HG02938 (cell line): ENCODE measurements at regions not wholly inside any gene's neighbourhood (a gene's known extent, or its start where the extent isn't known, plus 50 kb on each side); places are given as distances from the start of the nearest gene placed in this dataset.

ENCODE experiments used
- ATAC-seq: cut with Tn5 transposase; IDR thresholded peaks from one replicate; pipeline ENCODE4 v1.9.1; 2021; ENCODE audit warnings: mild to moderate bottlenecking, moderate library complexity; ENCODE audit not compliant: unreplicated experiment

DNA sequence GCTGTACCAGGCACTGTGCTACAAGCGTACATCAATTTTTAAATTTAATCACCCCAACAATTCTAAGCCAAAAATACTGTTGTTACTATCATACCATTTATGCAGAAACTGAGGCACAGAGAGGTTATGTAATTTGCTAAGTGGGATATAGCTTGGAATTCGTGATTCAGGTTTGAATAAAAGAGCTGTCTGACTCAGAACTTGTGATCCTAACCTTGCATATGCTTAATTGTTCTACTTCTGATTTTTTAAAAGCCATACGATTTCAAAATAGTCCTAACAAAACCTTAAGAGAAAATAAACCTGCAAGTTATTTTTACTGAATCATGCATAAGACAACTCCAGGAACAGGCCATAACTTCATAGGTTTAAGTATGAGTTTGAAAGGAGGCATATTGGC lies 498.0 kb upstream of the CFAP20DC start:
- no peak for ATAC-seq

DNA sequence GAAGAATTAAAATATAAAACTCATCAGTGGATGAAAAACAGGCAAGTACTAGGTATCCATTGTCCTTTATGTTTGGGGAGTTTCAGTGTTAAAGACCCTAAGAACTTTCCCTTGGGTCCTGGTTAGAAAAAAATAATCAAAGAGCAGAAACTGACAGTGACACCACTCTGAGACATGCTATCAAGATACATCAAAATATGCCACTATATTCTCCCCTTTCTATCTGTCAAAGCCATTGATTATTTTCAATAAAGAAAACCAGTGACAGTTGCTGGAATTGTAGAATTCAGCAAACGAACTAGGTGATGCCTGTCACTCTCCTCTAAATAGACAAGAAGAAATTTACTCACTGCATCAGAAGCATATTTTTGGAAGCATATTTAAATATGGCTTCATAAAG lies 496.7 kb upstream of the CFAP20DC start:
- no peak for ATAC-seq

DNA sequence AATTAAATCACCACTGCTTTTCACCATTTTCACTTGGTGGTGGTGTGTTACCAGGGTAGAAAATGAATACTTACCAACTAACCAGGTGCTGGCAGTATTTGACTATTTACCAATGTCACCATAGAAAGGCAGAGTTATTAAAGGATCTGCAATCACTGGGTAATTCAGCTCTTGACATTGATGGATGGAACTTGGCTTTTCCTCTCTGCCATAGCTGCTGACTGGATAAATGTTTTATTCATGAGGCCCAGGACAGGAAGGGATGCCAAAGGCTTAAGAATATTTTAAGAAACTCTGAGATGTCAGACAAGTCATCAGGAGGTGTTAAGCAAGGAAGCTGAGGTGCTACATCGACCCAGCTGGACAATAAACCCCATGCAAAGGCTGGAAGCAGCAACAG lies 495.5 kb upstream of the CFAP20DC start:
- no peak for ATAC-seq

DNA sequence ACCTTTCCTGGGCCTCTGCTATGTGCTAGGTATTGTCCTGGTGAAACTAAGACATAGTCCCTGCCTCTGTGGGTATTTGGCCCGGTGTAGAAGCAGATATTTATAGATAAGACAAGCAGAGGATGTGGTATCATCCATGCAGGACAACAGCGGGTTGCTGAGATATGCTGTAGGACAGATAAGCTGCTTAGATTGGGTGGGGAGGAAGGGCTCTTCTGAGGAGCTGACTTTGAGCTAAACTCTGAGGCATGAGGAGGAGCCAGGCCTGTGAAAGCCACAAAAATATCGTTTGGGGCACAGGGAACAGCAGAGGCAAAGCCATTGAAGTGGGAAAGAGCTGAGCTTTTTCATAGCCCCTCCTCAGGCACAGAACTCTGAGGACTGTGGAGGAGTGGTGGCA lies 492.5 kb upstream of the CFAP20DC start:
- ATAC-seq: no peak

DNA sequence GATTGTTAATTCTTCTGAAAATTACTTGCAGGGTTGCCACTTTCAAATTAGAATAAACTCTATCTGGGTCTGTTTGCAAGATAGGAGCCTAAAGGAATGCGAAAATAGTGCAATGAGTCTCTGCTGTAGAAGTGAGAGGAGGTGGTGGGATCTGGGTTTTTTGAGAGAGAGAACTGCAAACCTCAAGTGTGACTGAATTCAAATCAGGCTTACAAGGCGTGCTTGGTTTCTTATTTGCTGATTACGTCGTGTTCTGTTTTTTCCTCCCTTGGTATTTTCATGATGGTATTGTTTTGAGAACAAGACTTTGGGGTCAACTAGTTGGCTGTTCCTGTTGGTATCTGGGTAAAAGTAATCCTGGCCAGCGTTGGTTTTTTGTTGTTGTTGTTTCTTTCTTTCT lies 490.9 kb upstream of the CFAP20DC start:
- peak; percentile 93 for ATAC-seq

DNA sequence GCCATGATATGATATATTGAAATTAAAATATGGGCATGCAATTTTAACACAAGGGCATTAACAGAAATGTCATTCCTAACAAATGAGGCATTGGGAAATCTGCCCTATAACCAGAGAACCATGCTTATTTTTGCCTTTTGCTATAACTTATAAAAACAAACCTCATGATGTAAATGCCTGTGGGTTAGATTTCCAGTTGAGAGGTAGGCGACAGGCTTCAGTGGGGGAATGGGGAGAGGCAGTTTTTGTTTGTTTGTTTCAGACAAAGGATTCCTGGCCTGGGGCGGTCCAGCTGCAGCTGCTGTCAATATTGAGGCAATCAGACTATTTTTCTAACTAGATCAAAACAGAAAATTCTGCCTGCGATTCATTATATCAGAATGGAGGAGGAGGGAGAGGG lies 490.4 kb upstream of the CFAP20DC start:
- no peak for ATAC-seq

DNA sequence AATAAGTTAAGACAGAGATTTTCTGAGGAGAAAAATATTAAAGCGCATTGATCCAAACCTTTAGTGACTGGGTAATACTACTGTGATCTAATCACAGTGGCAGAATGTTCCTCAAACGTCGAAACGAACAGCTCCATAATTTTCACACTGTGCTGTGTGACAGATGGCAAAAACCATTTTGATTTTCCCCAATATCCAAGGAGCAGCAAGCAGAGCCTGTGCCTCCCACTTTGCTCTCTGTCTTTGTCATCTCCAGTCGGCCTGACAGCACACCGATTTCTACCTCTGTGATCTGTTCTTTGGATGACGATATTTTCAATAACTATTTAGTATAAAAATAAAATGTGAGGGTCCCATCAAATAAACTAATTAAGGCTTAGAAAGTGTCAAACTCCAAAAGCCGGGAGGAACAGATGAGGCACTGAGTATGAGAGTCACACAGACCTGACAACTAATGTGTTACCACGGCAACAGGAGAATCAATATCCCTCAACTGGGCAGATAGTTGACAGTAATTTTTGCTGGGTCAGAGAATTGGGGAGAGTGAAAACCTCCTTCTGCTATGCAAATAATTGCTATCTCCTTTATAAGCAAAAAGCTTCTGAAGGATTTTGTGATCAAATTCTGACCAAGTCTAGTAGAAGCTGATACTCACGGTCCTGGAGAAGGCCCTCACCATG lies 489.1 kb upstream of the CFAP20DC start:
- ATAC-seq: no peak

DNA sequence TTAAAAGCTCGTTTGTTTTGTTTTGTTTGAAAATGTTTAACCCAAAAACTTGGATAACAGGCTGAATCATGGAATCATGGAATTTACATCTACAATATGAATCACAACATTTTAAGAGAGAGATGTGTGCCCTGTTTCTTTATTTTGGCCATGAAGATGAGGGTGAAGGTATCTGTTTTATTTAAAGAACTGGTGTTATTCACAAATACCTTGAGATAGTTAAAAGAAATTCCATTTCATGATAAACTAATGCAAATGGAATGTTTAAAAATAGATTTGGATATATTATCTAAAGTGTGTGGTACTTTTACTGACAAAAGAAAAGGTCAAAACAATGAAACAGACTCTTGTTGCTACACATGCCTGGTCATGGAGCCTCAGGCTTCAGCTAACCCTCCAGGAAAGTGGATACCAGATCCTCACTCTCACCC lies 486.0 kb upstream of the CFAP20DC start:
- ATAC-seq: no peak

DNA sequence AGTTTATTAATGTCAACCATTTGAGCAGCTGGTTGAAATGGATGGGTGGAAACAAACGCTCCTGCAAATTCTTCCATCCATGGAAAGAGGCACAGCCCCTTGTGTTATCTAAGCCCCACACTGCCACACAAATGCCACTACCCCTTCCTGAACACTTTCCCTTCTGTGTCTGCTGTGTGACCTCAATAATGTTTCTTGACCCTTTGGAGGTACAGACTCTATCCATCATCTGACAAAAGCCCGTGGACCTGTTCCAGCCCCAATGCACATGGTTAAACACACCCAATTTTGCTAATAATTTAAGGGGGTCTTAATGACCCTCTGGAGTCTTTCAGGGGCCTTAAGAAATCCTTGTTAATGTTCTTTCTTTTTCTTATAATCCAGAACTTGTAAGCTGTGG lies 482.2 kb upstream of the CFAP20DC start:
- no peak for ATAC-seq

DNA sequence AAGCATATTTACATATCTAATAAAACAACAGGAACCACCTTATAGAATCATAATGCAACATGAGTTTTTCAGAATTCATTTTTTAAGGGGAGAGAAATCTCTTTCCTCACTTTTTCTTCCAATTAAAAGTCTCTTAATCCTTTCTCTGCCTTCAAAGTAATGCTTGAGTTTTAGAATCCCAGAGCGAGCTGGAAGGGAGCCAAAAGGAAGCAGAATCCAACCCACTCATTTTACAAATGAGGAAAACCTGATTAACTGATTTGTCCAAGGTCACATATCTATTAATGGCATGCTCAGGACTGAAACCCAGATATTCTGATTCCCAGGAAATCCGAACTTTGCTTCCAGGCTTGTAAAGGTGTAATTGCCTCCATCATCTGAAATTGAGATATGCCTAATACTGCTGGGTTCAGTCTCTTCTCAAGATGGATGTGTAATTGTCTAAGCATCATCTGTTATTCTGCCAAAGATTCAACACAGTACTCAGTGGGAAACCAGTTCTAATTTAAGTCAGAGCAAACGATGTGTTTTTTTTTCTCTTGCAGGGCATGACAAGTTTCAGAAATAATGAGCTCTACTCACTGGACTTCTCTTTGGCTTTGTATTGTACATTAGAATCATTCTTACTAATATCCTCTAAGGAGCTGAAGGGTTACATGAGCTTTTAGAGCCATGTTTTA lies 481.4 kb upstream of the CFAP20DC start:
- no peak for ATAC-seq

DNA sequence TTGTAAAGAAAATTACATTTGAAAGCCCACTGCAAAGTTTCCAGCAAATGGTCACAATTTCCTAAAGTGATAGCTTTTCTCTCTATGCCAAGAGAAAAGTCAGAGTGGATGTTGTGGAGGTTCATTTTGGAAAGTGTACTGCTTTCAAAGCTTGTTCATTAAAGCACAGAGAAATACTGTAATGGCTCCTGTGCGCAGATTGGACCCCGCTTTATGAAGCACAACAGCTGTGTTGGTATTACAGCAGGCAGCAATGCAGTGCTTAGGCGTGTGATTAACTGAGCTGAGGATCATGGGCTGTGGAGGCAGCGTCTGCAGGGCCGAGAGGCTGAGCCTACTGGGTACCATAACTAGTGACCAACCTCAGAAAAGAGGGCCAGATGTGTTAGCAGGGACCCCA lies 478.4 kb upstream of the CFAP20DC start:
- ATAC-seq: no peak

DNA sequence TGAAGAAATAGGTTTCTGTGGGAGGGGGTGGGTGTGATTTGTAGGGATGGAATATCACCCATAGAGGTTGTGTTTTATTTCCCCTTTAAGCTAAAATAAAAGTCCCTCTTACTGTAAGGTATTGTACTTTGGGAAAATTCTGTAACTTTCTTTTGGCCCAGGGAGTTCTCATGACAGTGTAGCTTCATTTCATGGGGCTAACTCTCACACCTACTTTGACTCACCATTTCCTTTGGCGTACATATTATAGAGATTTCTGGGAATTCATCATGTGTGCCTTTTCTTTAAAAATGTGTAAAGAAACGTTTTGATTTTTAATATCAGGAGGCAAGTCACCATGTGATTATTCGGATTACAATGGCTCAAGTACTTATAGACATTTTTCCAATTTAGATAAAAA lies 477.7 kb upstream of the CFAP20DC start:
- ATAC-seq: no peak

DNA sequence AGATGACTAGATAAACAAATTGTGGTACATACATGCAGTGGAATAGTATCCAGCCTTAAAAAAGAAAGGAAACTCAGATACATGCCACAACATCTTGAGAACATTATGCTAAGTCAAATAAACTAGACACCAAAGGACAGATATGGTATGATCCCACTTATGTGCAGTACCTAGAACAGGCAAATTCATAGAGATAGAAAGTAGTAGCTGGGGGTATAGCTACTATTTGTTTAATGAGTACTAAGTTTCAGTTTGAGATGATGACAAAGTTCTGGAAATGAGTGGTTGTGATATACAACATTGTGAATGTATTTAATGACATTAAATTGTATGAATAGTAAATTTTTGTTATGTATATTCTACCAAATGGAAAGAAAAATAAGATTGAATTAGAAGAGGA lies 477.2 kb upstream of the CFAP20DC start:
- ATAC-seq: peak; percentile 71

DNA sequence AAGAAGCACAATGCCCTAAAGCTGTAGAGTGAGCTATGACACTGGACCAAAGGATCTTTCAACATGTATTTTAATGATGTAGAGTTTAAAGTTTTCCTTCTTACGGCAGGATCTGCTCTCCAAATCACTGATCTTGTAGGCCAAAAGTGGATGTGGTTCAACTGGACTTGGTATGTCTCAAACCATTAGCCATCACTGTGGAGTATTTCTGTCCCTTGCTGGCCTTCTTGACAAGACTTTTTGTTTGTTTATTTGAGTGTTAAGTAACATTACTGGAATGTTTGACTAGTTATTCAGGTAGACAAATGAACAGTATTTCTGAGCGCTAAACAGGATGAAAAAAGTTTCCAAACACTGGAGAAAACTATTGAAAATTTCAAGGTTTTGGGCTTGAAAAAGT lies 472.7 kb upstream of the CFAP20DC start:
- no peak for ATAC-seq

DNA sequence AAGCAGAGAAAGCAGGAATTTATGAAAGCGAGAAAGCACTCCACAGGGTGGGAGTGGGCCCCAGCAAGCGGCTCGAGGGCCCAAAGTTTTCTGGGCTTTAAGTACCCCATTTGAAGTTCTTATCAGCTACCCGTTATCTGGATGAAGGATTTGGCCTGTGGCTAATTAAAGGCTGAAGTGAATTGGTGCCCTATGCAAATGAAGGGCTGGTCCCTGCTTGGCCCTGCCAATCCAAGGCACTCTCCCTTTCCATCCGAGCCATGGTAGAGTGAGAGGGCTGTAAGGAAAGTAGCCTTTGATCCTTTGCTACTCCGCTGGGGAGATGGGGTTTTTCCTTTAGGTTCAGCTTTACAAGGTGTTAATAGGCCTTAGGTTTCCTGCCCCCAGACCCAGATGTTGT lies 469.3 kb upstream of the CFAP20DC start:
- ATAC-seq: no peak

DNA sequence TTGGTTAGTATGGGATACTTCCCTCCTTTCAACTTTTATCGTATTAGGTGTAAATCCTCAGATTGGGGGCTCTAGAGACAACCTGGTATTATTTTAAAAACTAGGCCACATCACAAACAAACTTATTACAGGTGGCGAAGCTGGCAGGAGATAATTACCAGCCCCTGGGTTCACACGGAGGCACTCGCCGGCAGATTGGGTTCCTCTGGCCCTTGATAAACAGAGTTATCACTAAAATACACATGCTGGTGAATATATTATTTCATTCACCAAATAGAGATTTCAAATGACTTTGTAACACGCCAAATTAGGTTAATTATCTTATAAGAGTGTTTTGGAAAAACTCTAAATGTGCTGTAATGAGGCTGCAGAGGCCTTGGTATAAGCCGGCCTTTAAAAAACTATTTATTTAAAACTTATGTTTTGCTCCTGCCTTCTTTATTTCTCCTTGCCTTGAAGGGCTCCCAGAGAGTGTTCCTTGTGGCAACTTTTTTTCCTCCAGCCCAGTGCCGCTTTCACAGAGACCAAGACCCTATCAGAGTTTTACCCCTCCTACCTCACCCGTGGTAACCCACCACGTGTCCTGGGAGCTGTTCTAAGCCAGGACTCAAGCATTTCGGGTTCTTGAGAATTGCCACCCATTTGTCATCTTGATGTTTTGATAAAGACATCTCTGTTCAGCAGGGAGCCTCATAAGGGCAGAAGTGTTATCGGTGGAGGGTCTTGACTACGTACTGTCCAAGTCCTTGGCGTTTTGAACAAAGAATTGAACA lies 468.6 kb upstream of the CFAP20DC start:
- ATAC-seq: no peak

DNA sequence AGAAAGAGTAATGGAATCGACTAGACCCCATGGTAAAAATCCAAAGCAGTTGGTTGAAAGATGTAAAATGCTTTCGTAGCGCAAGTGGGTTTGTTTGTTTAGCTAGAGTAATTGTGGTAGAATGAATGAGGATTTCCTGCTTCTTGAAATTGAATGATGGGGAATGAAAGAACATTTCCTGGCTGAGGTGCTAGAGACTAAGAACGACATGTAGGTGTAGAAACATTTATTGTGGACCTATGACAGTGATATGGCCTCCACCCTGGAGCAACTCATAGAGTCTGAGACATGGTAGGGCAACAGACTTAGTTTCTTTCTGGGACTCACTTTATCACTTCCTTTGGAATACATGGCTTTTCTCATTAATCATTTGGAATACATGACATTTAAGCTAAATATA lies 467.6 kb upstream of the CFAP20DC start:
- no peak for ATAC-seq

DNA sequence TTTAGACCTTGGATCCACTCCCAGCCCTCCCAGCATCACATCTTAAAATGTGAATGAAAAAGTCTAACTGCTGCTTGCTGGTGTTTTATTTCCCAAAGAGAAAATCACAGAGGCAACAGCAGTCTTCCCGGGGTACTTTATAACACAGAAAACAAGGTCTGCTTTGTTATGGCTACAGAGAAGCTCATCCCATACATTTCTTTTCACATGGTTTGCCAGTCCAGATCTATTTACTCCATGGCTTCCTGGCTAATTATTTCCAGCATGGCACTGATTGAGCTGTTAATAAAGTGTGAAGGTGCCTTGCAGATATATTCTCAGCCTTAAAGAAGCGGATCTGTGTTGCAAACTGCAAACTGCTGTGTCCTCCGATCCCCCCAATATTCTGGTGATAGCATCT lies 466.1 kb upstream of the CFAP20DC start:
- no peak for ATAC-seq

DNA sequence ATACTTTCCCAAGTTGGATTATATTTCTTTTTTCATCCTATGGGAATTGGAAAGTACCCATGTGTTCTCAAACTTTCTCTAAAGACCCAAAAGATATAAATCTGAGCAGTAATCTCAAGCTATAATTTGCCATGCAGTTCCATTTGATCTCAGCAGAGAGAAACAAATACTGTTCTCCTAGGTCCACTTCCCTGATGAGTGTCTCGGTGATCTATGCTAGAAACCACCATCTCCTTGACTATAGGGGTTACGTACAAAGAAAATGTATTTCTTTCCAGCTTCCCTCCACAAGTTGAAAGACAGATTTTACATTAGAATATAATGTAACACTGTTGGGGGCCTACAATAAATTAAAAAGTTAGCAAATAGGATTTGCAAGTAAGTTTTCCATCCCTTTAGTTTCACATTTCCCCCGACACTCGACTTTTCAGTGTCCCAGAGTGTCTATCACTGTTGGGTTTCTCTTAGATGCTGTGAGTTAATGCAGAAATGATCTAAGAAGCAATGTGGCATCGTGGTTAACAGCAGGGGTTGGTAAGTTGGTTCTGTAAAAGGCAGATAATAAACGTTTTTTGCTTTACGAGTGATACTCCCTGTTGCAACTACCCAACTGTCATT lies 465.1 kb upstream of the CFAP20DC start:
- ATAC-seq: no peak

DNA sequence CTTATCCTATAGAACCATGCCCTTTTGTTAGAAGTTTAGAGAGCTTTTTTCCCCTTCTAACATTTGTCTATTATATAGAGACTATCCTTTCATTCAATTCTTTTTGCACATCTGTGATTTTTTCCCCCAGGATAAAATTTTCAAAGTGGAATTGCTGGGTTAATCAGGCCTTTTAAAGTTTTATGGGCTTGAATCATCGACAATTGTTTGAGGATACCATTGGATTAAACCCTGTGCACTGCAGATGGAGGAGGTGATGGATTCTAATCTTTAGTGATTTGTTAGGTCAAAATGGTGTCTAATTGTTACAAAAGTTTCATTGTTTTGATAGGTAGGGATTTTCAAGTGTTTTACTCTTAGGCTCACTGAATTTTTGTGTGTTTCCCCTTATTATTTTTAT lies 463.7 kb upstream of the CFAP20DC start:
- no peak for ATAC-seq

DNA sequence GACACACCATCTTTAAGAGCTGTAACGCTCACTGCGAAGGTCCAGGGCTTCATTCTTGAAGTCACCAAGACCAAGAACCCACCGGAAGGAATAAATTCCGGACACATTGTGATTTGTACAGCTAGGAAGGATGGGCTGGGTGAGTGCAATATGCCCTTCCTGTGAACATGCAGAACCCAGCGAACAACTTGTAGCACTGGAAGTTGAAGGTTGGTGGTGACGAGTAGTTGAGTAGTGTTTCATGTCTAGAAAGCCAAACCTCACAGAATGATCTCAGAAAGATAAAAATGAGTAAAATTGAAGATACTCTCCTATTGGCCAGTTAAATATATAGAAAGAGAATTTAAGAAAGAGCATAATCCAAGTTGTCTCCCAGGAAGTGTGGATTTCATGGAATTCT lies 462.2 kb upstream of the CFAP20DC start:
- ATAC-seq: no peak

DNA sequence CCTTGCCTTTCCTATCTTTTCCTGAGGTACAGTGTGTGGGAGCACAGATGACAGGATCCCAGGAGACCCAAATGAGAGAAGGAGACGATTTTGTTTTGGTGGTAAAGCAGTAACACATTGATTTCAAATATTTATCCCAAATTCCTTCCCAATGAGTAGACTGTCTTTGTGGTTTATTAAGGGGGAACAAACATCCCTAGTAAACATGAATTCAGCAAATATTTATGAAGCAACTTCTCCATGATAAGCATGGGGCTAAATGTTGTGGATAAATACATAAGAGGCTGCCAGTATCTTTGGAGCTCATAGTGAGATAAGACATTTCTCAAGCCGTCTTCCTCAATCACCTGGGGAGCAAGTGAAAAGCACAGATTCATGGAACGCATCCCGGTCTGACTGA lies 460.8 kb upstream of the CFAP20DC start:
- ATAC-seq: no peak
